Esophagus muscularis mucosa (tissue), 4 donors: ENCODE measurements at regions not wholly inside any gene's neighbourhood (a gene's known extent, or its start where the extent isn't known, plus 50 kb on each side); places are given as distances from the start of the nearest gene placed in this dataset.

ENCODE experiments used
- EP300 ChIP-seq: sonication (generic); formaldehyde crosslinking; IDR thresholded peaks from one replicate; pipeline ENCODE4 v1.6.1; 2017; ENCODE audit warnings: antibody characterized with exemption
- POLR2A ChIP-seq: fragments of 450-650 bp; IDR thresholded peaks from one replicate; pipeline ENCODE4 v1.6.1; 2017; ENCODE audit warnings: antibody characterized with exemption, moderate library complexity, mild to moderate bottlenecking, low read depth
- TF ChIP-seq, protein P1 (sequence below), 3 experiments: fragments of 200-600 bp in 2 of 3; fragments of 450-650 bp in 1 of 3; sonication (generic) in 2 of 3; IDR thresholded peaks; one replicate each; pipeline ENCODE4 v1.5.1; 2017 to 2019; ENCODE audit warnings: antibody characterized with exemption in 3 of 3, mild to moderate bottlenecking in 2 of 3, moderate library complexity in 1 of 3

DNA sequence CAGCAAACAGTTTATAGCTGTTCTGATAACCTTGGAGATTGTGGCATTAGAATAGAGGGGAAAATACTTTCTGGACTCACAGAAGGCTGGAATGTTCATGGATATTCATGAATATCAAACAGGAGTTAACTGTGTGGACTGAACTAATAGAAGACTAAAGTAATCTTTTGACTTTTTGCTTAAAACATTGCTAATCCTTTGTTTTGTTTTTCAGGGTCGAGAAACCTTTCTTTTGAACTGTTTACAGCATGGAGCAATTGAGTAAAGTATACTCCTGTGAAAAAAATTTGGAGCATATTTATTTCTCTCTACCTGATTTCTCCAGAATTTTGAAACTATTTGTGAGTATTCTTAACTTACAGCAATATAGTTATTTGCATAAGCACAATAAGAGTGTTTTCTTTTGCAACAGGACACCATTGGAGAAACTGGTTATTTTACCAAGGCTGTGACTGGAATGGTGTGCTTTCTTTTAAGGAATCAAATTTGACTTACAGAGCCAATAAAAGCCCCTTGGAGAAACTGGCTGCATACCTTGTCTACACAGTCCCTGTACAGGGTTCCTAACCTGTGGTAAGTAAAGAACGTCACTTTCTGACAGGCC, 821.6 kb downstream of the TBC1D22A start:
- TF ChIP-seq POLR2A: no peak
- TF ChIP-seq, protein P1, sequence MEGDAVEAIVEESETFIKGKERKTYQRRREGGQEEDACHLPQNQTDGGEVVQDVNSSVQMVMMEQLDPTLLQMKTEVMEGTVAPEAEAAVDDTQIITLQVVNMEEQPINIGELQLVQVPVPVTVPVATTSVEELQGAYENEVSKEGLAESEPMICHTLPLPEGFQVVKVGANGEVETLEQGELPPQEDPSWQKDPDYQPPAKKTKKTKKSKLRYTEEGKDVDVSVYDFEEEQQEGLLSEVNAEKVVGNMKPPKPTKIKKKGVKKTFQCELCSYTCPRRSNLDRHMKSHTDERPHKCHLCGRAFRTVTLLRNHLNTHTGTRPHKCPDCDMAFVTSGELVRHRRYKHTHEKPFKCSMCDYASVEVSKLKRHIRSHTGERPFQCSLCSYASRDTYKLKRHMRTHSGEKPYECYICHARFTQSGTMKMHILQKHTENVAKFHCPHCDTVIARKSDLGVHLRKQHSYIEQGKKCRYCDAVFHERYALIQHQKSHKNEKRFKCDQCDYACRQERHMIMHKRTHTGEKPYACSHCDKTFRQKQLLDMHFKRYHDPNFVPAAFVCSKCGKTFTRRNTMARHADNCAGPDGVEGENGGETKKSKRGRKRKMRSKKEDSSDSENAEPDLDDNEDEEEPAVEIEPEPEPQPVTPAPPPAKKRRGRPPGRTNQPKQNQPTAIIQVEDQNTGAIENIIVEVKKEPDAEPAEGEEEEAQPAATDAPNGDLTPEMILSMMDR (IDR thresholded peaks at IDR 0.05): no peak
- no peak for TF ChIP-seq EP300
